Jurkat, Clone E6-1 (cell line): ENCODE measurements at regions not wholly inside any gene's neighbourhood (a gene's known extent, or its start where the extent isn't known, plus 50 kb on each side); places are given as distances from the start of the nearest gene placed in this dataset.

Experiments used
- DNase-seq: peaks from one replicate; pipeline ENCODE4 v3.0.0-alpha.2; 2011; ENCODE audit warnings: low read depth, low spot score
- H3K4me3 ChIP-seq: 2 replicates; pipeline ENCODE4 v1.5.1; 2011; ENCODE audit warnings: mild to moderate bottlenecking, low read length, control low read depth, moderate library complexity

DNA sequence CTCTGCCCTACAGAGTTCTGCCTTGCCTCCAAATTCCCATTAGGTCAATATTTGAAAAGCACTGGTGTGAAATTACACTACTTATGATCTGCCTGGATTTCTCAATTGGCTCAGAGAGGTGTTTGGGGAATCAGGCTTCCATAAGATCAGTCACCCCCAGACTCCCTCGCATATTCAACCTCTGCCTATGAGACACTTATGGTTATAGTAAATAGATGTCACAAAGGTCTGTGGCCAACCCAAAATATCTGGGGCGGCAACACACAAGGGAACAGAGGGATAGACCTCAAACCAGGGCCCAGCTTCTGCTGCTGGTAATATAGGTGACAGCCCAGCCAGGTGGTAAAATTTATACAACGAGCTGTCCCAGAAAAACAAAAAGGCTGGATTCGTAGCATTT is 376.7 kb upstream of the ZMIZ1 start:
- no peak overlapping the region for H3K4me3 ChIP-seq
- DNase-seq = no peak

DNA sequence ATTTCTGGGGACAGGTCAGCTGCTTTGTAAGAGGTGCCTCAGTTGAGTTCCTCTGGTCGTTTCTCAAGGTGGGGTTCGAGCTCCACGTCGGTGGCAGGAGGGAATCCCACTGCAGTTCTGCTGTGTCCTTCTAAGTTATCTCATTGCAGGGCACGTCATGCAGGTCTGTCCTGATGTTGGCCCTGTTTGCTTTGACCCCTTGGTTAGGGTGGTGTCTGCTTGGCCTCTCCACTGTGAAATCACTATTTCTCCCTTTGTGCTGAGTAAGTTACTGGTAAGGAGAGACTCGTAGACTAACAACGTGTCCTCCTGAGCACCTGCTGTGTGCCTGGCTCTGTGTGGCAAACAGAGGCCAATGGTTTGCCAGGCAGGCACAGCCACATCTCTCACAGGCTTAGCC is 372.9 kb upstream of the ZMIZ1 start:
- DNase-seq = no peak
- H3K4me3 ChIP-seq = no peak overlapping the region

DNA sequence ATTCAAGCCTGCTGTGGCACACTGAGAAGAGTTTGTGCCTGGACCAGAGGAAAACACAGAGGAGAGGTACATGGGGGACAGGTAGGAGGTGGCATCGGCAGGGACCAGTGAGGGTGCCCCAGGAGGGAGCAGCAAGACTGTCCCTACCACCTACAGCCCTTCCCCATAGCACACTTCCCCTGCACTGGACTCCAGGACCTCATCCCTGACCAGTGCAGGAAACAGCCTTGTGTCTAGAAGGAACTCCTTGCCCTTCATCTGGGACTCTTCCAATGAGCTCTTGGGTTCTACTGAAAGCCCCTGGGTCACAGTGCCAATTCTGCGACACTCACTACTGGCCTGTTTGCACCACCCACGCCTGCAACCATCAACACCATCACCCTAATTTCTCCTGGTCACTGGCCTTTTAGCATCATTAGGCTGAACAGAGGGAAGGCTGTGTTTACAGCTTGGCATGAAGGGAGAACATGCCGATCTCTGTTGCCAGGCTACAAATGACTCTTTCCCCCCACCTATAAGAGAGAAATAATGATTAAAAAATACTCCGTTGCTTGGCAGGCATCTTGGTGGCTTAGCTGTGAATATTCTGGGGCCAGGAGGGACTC is 371.9 kb upstream of the ZMIZ1 start:
- DNase-seq = no peak
- H3K4me3 ChIP-seq = no peak overlapping the region

DNA sequence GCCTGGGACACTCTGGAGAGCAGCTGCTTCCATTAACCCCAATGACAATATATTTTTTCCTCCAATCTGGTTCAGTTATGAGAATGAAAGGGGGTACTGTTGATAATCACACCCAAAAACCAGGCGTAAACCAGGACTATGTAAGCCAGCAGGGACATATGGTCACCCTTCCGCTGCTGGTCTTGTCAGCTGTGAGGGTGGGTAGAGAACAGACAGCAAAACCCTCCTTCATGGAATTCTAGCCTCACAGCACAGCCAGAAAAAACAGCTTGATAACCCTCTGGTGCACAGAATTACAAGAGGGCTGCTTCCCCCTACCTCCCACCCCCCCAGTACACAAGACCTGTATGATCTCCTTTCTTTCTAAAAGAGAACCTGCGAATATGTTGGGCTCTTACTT is 368.8 kb upstream of the ZMIZ1 start:
- DNase-seq = no peak
- H3K4me3 ChIP-seq = no peak overlapping the region

DNA sequence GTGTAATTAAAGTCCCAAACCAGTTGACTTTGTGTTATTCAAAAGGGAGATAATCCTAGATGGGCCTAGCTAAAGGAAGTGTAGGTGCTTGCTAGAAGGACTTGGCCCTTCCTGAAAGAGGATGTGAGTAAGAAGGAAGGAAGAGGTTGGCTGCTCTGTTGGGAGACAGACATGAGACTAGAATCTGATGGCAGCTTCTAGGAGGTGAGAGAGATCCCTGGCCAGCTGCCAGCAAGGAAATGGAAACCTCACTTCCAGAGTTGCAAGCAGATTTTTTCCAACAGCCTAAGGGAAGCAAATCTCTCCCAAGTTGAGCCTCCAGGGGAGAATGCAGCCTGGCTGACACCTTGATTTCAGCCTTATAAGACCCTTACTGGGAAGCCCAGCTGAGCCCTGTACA is 368.4 kb upstream of the ZMIZ1 start:
- H3K4me3 ChIP-seq = no peak overlapping the region
- DNase-seq = peak; percentile 6

DNA sequence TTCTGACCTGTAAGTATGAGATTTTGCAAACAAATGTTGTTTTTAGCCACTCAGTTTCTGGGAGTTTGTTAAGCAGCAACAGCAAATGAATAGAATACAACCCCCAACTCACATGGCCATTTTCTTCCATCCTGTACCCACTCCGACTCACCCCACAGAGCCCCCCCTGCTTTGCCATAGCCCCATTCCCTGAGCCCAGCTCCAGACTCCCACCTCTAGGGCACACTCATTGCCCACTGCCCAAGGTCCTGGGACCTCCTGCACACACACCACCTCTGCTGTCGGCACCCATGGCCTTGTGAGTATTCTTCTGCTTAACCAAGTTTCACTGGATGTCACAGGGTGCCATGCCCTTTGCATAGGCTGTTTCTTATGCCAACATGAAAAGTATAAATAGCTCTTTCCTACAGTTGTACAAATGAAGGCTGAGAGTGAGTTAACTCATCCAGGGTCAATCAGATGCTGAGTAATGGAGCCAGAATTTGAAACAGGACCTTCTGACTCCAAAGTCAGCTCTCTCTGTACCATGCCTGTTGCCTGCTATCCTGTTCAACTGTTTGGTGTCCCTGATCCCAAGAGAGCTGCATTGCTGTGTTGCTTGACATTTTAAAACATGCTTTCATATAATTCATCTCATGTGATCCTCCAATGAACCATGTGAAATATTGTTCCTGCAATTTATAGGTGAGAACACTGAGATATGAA is 367.8 kb upstream of the ZMIZ1 start:
- H3K4me3 ChIP-seq = no peak overlapping the region
- DNase-seq = no peak

DNA sequence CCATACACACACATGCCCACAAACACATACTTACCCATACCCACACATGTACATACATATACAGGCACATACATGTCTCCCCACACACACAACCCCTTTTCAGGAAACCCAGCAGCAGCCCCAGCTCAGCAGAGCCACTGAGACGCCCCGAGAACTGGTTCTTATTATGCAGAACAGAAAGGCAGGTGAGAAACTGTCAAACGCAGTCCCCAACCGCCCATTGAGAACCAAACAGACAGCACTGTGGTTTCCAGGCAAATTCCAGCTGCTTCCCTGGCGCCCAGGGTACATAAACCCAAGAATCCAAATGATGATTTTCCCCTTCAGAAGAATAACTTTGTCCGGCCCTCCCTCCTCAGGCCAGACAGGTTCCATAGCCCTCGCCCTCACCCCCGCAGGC is 366.6 kb upstream of the ZMIZ1 start:
- H3K4me3 ChIP-seq = no peak overlapping the region
- DNase-seq = no peak

DNA sequence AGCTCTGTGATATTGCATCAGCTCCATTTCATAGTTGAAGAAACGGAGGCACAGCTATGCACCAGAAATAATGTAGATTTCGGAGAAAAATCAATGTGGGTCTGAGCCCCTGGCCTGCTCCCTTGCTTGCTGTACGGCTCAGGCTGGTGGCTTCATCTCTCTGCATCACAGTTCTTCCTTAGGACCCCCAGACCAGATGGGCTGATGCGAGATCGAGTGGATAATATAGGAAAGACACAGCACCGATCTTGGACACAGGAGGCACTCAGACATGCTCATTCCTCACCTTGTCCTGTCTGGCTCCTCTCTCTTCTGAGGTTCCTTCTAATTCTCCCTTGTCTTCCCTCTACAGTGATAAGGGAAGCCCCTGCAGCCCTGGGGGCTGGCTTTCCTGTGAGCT is 365.9 kb upstream of the ZMIZ1 start:
- no peak for DNase-seq
- no peak overlapping the region for H3K4me3 ChIP-seq

DNA sequence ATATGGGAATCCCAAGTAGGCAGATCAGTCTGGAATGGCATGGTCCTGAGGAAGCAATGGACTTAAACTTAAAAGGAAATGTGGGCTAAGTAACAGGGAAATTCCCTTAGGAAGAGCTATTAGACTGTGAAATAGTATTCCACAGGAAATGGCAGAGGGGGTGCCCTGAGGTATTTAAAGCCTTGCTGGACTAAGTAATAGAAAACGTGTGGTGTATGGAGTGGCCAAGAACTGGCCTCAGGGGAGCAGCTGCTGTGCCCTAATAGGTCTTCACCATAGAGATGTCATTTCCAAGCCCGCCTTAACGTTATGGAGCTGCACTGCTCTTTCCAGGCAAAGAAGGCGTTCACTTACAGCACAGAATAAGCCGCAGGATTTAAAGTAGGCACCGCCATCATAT is 365.2 kb upstream of the ZMIZ1 start:
- no peak for DNase-seq
- no peak overlapping the region for H3K4me3 ChIP-seq

DNA sequence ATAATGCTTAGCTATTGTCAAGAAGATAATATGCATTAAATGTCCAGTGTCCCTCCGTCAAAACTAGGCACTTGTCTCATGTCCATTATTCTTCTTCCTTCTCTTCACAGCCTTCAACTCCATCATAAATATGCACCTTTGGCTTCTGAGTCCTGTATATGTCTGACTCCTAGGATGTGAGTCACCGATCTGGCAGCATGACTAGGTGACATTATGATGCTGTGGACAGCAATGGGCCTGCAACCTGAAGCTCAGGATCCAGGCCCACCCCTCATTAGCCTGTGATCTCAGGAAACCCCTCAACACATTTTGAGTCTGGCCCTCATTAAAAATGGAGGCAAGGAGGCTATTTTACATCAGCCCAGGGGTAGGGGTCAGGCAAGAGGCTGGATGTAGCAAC is 362.5 kb upstream of the ZMIZ1 start:
- no peak for DNase-seq
- no peak overlapping the region for H3K4me3 ChIP-seq

DNA sequence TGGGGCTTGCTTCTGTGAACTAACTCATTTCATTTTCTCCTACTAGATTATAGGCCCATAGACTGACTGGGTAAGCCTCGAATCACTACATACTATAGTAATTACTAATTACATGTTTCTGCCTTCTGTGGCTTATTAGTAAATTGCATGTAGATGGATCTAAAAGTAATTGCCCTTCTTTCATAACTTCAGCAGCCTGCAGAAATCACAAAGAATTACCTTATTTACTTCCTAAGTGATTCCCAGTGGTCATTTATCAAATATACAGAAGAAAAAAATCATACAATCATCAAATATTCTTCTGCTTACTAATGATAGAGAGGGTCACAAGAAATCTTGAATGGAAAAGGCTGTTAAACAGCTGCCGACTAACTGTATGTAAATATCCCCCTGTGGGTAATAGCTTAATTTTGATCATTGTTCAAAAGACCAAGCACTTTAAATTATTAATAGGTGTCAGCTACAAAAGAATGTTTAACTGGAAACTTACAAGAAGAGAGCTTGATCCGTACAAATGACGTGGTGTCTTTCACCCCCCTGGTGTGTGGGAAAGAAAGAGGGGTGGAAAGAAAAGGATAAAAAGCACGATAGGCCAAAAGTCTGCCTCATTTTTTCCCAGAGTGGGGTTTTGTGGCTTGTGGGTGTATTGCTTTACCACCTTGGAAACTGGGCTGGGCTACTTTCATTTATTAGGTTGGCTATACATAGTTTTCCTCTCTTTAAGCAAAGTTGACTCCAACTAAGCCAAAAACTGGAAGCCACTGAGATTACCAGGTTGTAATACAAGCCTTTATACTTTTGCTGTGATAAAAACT is 361.8 kb upstream of the ZMIZ1 start:
- no peak overlapping the region for H3K4me3 ChIP-seq
- DNase-seq = no peak

DNA sequence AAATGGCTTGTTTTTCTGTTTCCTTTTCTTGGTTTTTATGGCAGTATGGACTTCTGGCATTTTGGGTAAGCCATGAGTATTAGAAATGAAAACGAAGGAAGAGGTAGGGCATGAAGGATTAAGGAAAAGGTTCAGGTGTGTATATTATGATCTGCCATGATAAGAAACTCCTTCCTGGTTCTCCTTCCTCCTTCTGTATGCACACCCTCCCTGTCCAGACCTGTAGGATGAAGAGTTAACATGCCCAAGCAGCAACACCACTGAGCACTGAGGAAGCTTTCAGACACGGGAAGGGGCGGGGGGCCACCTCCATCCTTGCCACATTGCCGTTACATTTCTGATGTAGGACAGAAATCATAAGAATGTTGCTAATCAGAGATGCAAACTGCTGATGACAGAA is 361.0 kb upstream of the ZMIZ1 start:
- H3K4me3 ChIP-seq = no peak overlapping the region
- DNase-seq = no peak

DNA sequence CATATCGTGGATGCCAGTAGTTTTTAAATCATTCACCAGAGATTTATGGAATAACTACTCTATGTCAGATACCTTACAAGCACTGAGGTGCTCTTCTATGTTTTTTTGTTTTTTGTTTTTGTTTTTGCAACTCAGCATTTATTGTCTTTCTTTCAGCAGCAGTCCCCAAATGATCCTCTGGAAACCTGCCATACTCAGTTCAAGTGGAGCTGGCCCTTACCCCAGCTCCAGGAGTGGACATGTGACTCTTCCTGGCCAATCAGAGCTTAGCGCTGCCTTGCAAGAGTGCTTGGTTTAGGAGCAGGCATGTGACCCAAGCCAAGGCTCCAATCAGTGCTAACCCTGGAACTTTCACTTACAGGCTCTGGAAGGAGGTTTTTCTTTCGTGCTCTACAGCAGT is 356.6 kb upstream of the ZMIZ1 start:
- H3K4me3 ChIP-seq = no peak overlapping the region
- no peak for DNase-seq

DNA sequence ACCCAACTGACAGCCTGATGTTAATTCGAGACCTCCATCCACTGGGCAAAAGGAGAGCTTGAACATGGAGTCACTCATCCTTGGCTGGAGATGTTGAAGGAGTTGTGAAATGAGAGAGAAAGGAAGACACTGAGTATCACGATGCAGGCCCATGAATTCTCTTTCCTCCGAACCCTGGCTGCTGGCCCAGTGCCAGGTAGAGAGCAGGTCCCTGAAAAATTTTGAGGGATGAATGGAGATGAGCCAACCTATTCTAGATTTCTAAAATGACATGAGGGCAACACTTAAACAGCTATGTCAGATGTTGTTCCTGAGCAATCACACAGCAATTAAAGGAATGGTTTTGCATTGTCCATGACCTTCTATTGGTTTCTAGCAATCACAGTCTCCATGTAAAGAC is 355.1 kb upstream of the ZMIZ1 start:
- no peak overlapping the region for H3K4me3 ChIP-seq
- no peak for DNase-seq

DNA sequence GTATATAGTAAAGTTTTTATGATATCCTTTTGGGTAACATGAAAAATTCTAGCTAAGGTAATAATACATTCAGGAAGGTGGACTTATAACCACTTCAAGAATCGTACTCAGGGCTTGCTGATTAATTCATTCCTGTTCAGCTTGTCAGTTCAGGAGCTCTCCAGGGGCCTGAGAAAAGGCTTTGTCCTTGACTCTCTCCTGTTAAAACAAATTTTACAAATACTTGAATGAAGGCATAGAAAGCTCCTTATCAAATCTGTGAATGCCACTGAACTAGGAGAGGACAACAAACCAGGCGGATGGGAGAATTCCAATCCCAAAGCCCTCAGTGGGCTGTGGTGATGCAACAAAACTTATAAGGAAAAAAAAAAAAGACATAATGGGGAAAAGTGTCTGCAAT is 354.5 kb upstream of the ZMIZ1 start:
- DNase-seq = no peak
- H3K4me3 ChIP-seq = no peak overlapping the region

DNA sequence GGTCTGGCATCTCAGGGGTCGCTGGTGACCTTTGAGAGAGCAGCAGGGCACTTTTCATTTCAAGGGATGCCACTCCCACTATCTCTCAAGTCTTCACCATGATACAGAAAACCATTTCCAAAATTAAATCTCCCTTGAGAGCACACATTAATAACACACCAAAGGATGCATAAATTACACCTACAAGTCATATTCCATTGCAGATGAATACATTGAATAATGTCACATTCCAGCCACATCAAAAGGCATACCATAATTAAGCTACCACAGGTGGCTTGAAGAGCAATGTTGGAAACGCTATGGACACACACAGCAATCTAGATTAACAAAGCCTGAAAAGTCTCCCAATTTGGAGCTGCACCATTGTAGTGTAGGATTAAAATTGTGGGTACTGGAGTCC is 353.3 kb upstream of the ZMIZ1 start:
- no peak overlapping the region for H3K4me3 ChIP-seq
- no peak for DNase-seq

DNA sequence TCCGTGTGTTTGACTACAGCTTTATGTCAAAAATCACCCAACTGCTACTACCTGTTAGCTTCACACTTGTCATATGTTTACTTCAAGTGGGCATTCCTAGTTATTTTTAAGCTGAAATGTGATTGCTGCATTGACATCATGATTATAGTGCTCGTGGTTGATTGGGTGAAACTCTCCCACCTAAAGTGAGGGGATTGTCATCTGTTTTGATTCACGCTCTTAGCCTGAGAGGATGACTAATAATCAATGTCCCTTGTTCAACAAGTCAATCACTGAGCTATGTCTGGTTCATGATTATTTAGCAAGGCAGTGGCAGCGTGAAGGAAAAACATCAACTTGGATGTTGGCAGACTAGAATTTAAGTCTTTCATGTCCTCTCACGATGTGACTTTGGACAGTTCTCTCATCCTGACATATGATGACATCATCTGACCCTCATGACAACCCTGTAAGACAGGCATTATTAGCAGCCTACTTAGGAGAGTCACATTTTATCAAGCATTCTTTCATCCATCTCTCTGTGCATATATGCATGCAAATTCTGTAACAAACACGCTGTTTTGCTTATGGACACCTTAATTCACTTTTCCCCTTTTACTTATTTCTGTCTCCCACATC is 352.6 kb upstream of the ZMIZ1 start:
- no peak overlapping the region for H3K4me3 ChIP-seq
- DNase-seq = no peak

DNA sequence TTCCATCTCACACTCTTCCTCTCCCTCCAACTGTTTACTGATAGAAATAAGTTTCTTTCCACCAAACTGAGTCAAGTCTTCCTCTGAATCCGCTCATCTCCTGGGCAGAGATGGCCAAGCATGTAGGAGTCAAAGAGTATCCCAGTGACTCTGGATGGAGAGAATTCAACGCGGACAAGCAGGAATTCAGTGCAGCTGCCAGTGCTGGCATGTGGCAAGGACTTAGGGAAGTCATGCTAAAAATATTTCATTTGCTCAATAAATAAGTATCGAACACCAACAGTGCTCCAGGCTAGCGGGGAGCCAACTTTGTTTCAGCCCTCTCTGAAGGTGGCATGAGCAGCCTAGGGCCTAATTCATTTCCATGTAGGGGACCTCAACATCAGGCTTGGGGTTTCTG is 351.6 kb upstream of the ZMIZ1 start:
- DNase-seq = no peak
- H3K4me3 ChIP-seq = no peak overlapping the region

DNA sequence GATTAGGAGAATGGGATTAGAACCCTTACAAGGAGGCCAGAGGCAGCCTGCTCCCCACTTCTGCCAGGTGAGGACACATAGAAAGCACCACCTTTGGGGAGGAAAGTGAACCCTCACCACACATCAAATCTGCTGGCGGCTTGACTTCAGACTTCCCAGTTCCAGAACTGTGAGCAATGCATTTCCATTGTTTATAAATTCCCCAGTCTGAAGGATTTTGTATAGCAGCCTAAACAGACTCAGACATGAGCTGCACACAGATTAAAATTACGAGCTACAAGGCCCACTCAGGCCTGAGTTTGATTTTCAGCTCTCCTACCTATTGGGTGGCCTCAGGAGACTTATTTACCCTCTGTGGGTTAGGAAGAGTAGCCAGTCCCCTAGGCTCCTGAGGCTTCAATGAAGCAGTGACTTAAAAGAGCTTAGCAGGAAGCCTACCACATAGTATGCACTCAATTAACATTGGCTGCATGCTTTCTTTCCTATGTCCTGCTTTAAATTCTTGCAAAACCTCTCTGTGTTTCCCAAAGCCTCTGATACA is 350.7 kb upstream of the ZMIZ1 start:
- H3K4me3 ChIP-seq = no peak overlapping the region
- DNase-seq = no peak

DNA sequence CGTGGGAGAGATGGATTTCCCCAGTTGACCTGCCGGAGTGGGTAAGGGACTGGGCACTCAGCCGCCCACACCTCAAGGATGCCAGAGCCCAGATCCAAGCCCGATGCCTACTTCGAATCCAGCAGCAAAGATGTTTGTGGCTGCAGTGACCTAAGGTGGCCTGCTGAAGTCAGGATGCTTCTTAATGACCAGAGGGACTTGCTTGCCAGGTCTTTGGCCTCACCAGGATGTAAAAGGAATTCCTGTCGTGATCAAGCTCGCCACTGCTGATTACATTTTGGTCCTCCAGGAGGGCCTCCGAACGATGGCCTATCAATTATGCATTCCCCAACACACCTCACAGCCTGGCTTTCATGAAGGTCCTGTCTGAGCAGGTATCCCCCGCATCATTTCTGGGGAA is 349.5 kb upstream of the ZMIZ1 start:
- no peak for DNase-seq
- H3K4me3 ChIP-seq = no peak overlapping the region
